NOMO-1 treated with DMSO at 0.1 percent for 48 hours (cell line): ENCODE measurements at regions not wholly inside any gene's neighbourhood (a gene's known extent, or its start where the extent isn't known, plus 50 kb on each side); places are given as distances from the start of the nearest gene placed in this dataset.
"Not testable (repeated sequence)": the region's sequence is repeated elsewhere in the genome, so short reads cannot be mapped to it uniquely, and the experiment has no call there.

ENCODE experiments used
- DNase-seq: peaks from one replicate; lab custom pipeline; 2025; ENCODE audit not compliant: unreplicated experiment; lab: John Stamatoyannopoulos, UW

GRCh38 chr4:44988011-44988410, 261.7 kb upstream of the GNPDA2 start:
- DNase-seq: no peak

- no peak for DNase-seq
These were observed 259.6 kb upstream of the GNPDA2 start for GRCh38 chr4:44985938-44986337.

- DNase-seq: no peak
These were observed 258.8 kb upstream of the GNPDA2 start for GRCh38 chr4:44985152-44985551.

- no peak for DNase-seq
These were observed 257.7 kb upstream of the GNPDA2 start for GRCh38 chr4:44984083-44984482.

GRCh38 chr4:44983083-44983482, 256.7 kb upstream of the GNPDA2 start:
- no peak for DNase-seq

GRCh38 chr4:44978020-44978419, 251.7 kb upstream of the GNPDA2 start:
- no peak for DNase-seq

- no peak for DNase-seq
These were observed 239.2 kb upstream of the GNPDA2 start for GRCh38 chr4:44965435-44966095.

GRCh38 chr4:44964086-44964485, 237.7 kb upstream of the GNPDA2 start:
- DNase-seq: not testable (repeated sequence)

GRCh38 chr4:44961001-44961755, 234.8 kb upstream of the GNPDA2 start:
- DNase-seq: no peak

- no peak for DNase-seq
These were observed 205.4 kb upstream of the GNPDA2 start for GRCh38 chr4:44931720-44932119.

GRCh38 chr4:44928785-44929184, 202.4 kb upstream of the GNPDA2 start:
- no peak for DNase-seq

GRCh38 chr4:44927399-44928380, 201.3 kb upstream of the GNPDA2 start:
- DNase-seq: peak; percentile 27

- DNase-seq: peak; percentile 42
These were observed 190.1 kb upstream of the GNPDA2 start for GRCh38 chr4:44916411-44916810.

GRCh38 chr4:44914748-44915147, 188.4 kb upstream of the GNPDA2 start:
- DNase-seq: no peak

GRCh38 chr4:44914223-44914622, 187.9 kb upstream of the GNPDA2 start:
- DNase-seq: no peak

- DNase-seq: no peak
These were observed 186.6 kb upstream of the GNPDA2 start for GRCh38 chr4:44912980-44913379.

- no peak for DNase-seq
These were observed 182.2 kb upstream of the GNPDA2 start for GRCh38 chr4:44908565-44908964.

GRCh38 chr4:44872246-44872645, 145.9 kb upstream of the GNPDA2 start:
- no peak for DNase-seq

GRCh38 chr4:44871133-44871532, 144.8 kb upstream of the GNPDA2 start:
- DNase-seq: no peak

- DNase-seq: no peak
These were observed 143.6 kb upstream of the GNPDA2 start for GRCh38 chr4:44869985-44870384.

GRCh38 chr4:44869222-44869882, 143.0 kb upstream of the GNPDA2 start:
- no peak for DNase-seq
